ENCODE measurements at regions not wholly inside any gene's neighbourhood (a gene's known extent, or its start where the extent isn't known, plus 50 kb on each side); places are given as distances from the start of the nearest gene placed in this dataset.

- no peak for TF ChIP-seq POLR2AphosphoS5 (IDR thresholded peaks at IDR 0.05; ENCODE audit: low read depth, low read length)
- TF ChIP-seq POLR2A (IDR thresholded peaks at IDR 0.05; ENCODE audit: low read depth, low read length): no peak
These were observed 1381.5 kb upstream of the CELF2 start for GRCh38 chr10:9636216-9636615.
